ENCODE measurements at regions not wholly inside any gene's neighbourhood (a gene's known extent, or its start where the extent isn't known, plus 50 kb on each side); places are given as distances from the start of the nearest gene placed in this dataset.

GRCh38 chr3:193896419-193896818, 239.5 kb upstream of the HES1 start:
- TF ChIP-seq, protein P1, sequence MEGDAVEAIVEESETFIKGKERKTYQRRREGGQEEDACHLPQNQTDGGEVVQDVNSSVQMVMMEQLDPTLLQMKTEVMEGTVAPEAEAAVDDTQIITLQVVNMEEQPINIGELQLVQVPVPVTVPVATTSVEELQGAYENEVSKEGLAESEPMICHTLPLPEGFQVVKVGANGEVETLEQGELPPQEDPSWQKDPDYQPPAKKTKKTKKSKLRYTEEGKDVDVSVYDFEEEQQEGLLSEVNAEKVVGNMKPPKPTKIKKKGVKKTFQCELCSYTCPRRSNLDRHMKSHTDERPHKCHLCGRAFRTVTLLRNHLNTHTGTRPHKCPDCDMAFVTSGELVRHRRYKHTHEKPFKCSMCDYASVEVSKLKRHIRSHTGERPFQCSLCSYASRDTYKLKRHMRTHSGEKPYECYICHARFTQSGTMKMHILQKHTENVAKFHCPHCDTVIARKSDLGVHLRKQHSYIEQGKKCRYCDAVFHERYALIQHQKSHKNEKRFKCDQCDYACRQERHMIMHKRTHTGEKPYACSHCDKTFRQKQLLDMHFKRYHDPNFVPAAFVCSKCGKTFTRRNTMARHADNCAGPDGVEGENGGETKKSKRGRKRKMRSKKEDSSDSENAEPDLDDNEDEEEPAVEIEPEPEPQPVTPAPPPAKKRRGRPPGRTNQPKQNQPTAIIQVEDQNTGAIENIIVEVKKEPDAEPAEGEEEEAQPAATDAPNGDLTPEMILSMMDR (IDR thresholded peaks at IDR 0.05; ENCODE audit: poor library complexity) = no peak
- no peak for TF ChIP-seq EZH2 (IDR thresholded peaks at IDR 0.05; ENCODE audit: borderline replicate concordance)

All from hepatocyte (in vitro differentiated cells).